ENCODE measurements at regions not wholly inside any gene's neighbourhood (a gene's known extent, or its start where the extent isn't known, plus 50 kb on each side); places are given as distances from the start of the nearest gene placed in this dataset.

DNA sequence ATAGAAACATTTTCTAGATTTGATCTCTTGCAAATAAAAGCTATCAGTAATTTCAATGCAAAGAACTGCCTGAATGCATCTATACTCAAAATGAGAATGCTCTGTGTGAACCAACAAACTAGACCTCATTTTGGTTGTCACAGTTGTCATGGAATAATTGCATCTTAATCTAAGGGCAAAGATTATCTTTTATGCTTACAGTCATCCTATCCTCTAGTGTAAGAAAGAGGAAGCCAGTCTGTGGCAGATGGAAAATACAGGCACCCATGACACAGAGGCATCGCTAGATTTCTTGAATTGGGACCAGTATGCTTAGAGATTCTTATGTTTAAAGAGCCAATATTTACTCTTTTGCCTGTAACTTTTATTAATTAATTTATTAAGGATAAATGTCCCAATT lies 95.0 kb downstream of the MACIR start:
- Mint-ChIP-seq H3K9me3 (no peaks in the 10 kb centered on the region), H3K27me3 (ENCODE audit: low read depth in 2 of 2) (peaks cover 4 to 7% of the 10 kb centered on the region in 2 donors), H3K4me1 (no peaks in the 10 kb centered on the region), H3K36me3 (no peaks in the 10 kb centered on the region), H3K4me3 (no peak overlapping the region), H3K27ac (no peak overlapping the region)
- no peaks in the 10 kb centered on the region for H3K36me3 ChIP-seq (ENCODE audit: control insufficient read depth, insufficient read depth, low read length)
- H3K4me3 ChIP-seq (ENCODE audit: low read length), result no peak overlapping the region
- peaks cover 2% of the 10 kb centered on the region for H3K27me3 ChIP-seq (ENCODE audit: control insufficient read depth, insufficient read depth, low read length)
- ATAC-seq, result no peak
- TF ChIP-seq, protein P1, sequence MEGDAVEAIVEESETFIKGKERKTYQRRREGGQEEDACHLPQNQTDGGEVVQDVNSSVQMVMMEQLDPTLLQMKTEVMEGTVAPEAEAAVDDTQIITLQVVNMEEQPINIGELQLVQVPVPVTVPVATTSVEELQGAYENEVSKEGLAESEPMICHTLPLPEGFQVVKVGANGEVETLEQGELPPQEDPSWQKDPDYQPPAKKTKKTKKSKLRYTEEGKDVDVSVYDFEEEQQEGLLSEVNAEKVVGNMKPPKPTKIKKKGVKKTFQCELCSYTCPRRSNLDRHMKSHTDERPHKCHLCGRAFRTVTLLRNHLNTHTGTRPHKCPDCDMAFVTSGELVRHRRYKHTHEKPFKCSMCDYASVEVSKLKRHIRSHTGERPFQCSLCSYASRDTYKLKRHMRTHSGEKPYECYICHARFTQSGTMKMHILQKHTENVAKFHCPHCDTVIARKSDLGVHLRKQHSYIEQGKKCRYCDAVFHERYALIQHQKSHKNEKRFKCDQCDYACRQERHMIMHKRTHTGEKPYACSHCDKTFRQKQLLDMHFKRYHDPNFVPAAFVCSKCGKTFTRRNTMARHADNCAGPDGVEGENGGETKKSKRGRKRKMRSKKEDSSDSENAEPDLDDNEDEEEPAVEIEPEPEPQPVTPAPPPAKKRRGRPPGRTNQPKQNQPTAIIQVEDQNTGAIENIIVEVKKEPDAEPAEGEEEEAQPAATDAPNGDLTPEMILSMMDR (IDR thresholded peaks at IDR 0.05), result no peak
- H3K9me3 ChIP-seq (ENCODE audit: control insufficient read depth, insufficient read depth, low read length), result no peaks in the 10 kb centered on the region
- no peak for DNase-seq
- intact Hi-C loops (cut with micrococcal nuclease), result no loop called here
- WGBS (ENCODE audit: insufficient coverage), result 100% methylated on average over 1 of the region's 1 CpG
- H3K4me1 ChIP-seq (ENCODE audit: control insufficient read depth, insufficient read depth, low read length), result no peaks in the 10 kb centered on the region
- H3K27ac ChIP-seq (ENCODE audit: low read length), result no peak overlapping the region

DNA sequence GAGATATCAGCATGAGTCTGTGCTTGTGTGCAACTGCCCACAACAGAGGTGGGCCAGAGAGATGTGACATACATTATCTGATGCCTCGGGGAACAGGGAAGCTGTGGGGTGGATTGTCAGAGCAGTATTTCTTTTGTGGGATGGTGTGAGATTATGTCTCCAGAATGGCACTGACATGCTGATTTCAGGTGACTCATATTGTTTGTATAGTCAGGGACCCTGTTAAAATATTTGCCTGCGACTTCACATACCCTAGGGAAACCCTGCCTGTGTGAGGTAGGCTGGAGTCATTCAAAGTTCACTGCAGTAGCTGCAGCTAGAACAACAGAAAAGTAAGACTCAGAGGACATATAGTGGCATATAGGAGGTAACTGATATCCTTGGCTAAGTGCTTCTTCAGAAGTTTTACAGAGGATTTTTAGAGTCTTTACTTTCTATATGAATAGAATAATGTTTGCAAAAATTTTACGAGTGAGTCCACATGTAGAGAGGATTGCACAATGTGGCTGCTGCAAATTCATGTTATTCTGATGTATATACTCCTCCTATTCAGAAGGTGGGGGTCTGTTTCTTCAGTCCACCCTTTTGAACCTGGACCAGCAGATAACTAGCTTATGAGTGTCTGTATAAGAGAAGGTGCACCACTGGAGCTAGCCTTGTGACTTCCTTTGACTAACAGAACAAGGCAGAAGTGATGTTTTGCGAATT lies 89.3 kb downstream of the MACIR start:
- no peaks in the 10 kb centered on the region for H3K36me3 Mint-ChIP-seq
- DNase-seq, result no peak
- H3K4me1 Mint-ChIP-seq, result no peaks in the 10 kb centered on the region
- Histone ChIP-seq H3K9me3 (ENCODE audit: control insufficient read depth, insufficient read depth, low read length) (no peaks in the 10 kb centered on the region), H3K27ac (ENCODE audit: low read length) (no peak overlapping the region), H3K4me1 (ENCODE audit: control insufficient read depth, insufficient read depth, low read length) (no peaks in the 10 kb centered on the region), H3K36me3 (ENCODE audit: control insufficient read depth, insufficient read depth, low read length) (no peaks in the 10 kb centered on the region), H3K27me3 (ENCODE audit: control insufficient read depth, insufficient read depth, low read length) (peaks cover 2% of the 10 kb centered on the region), H3K4me3 (ENCODE audit: low read length) (no peak overlapping the region)
- no peaks in the 10 kb centered on the region for H3K9me3 Mint-ChIP-seq
- no peak overlapping the region for H3K27ac Mint-ChIP-seq
- H3K27me3 Mint-ChIP-seq (ENCODE audit: low read depth in 2 of 2), result peaks cover 4 to 7% of the 10 kb centered on the region in 2 donors
- TF ChIP-seq, protein P1 (IDR thresholded peaks at IDR 0.05), result no peak
- no peak for ATAC-seq
- no peak overlapping the region for H3K4me3 Mint-ChIP-seq
- 81% methylated on average over 4 of the region's 4 CpGs for WGBS (ENCODE audit: insufficient coverage)
- intact Hi-C loops (cut with micrococcal nuclease), result no loop called here

DNA sequence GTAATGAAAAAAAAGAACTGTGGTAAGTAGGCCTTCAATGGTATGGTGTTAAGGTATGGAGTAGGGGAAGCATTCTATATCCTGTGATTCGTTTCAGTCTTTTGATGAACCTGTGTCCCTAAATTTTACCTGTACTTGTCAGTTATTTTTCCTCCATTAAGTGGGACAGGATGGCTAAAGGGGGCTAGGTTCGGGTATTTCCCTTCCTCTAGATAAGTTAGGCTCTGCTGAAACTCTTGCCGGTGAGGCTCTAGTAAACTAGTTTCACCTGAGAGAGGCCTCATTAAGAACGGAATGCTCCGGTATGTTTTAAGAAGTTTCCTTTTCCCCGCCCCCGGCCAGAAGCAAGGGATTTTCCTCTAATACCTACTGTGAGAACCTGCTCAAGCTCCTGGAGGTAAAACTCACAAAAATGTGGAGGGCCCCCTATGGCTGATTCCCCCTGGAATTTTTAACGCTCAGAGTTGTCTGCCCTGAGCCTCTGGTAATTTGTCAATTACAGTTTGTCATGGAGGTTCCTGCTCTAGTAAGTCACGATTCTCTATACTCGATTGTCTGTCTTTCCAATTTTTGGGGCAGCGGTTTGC lies 87.7 kb downstream of the MACIR start:
- H3K9me3 ChIP-seq (ENCODE audit: control insufficient read depth, insufficient read depth, low read length), result no peaks in the 10 kb centered on the region
- intact Hi-C loops (cut with micrococcal nuclease), result no loop called here
- no peak for DNase-seq
- Mint-ChIP-seq H3K27me3 (ENCODE audit: low read depth in 2 of 2) (peaks cover 4 to 7% of the 10 kb centered on the region in 2 donors), H3K9me3 (peaks cover 0 to 5% of the 10 kb centered on the region in 2 donors), H3K4me1 (no peaks in the 10 kb centered on the region), H3K4me3 (no peak overlapping the region), H3K36me3 (no peaks in the 10 kb centered on the region), H3K27ac (no peak overlapping the region)
- WGBS (ENCODE audit: insufficient coverage), result 78% methylated on average over 10 of the region's 11 CpGs
- H3K27me3 ChIP-seq (ENCODE audit: control insufficient read depth, insufficient read depth, low read length), result no peaks in the 10 kb centered on the region
- H3K4me1 ChIP-seq (ENCODE audit: control insufficient read depth, insufficient read depth, low read length), result no peaks in the 10 kb centered on the region
- H3K36me3 ChIP-seq (ENCODE audit: control insufficient read depth, insufficient read depth, low read length), result no peaks in the 10 kb centered on the region
- H3K4me3 ChIP-seq (ENCODE audit: low read length), result no peak overlapping the region
- no peak overlapping the region for H3K27ac ChIP-seq (ENCODE audit: low read length)
- ATAC-seq, result no peak
- TF ChIP-seq, protein P1 (IDR thresholded peaks at IDR 0.05), result no peak

Measured in natural killer cell (primary cell).